ENCODE measurements at regions not wholly inside any gene's neighbourhood (a gene's known extent, or its start where the extent isn't known, plus 50 kb on each side); places are given as distances from the start of the nearest gene placed in this dataset.

DNA sequence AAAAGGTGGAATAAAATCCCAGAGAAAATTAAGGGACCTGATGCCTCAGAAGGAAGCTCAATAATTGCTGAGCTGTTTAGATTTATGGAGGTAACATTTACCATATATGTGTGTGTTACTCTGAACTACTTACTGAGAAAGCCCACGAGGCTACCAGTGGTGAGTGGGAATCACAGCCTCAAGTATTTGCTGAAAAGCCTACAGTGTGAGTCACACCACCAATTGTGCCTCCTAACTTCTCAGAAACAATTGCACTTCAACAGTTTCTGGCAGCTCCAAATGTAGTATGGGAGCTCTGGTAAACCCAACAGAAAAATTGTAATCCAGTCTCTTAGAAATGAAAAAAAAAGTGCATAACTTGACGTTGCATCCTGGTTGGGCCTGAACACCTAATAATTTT, 551.6 kb downstream of the PRDM9 start:
- 0% methylated on average over 2 of the region's 2 CpGs for WGBS (ENCODE audit: insufficient coverage, low coverage, missing lambda C conversion rate)
- Histone ChIP-seq H3K27me3 (ENCODE audit: control insufficient read depth in 2 of 2, insufficient read depth in 2 of 2, low read length in 2 of 2) (no peaks in the 10 kb centered on the region), H3K36me3 (ENCODE audit: control insufficient read depth, insufficient read depth, low read length) (no peaks in the 10 kb centered on the region), H3K79me2 (ENCODE audit: control insufficient read depth, insufficient read depth, low read length) (no peaks in the 10 kb centered on the region), H3K9ac (ENCODE audit: insufficient read depth in 1 of 2, low read depth in 2 of 2, low read length in 2 of 2) (no peak overlapping the region), H3K4me2 (ENCODE audit: insufficient read depth, low read length) (no peak overlapping the region), H2AFZ (ENCODE audit: low read depth, low read length) (no peak overlapping the region), H3K27ac (ENCODE audit: extremely low read depth, low read depth, low read length) (no peak overlapping the region), H3K9me3 (replicated peaks; ENCODE audit: control insufficient read depth, insufficient read depth, low read depth, low read length) (no peaks in the 10 kb centered on the region), H3K4me3 (no peak overlapping the region), H4K20me1 (replicated peaks; ENCODE audit: control insufficient read depth, insufficient read depth, low read length) (no peaks in the 10 kb centered on the region), H3K4me1 (replicated peaks in 1 of 2; ENCODE audit: control insufficient read depth in 2 of 2, insufficient read depth in 2 of 2, low read length in 2 of 2) (no peaks in the 10 kb centered on the region), H3K9me1 (ENCODE audit: control insufficient read depth, insufficient read depth, low read length) (no peaks in the 10 kb centered on the region)
- CTCF ChIA-PET (ENCODE audit: low intra/inter-chr PET ratio), result no interaction called here
- ATAC-seq (no peak), DNase-seq (ENCODE audit: extremely low read depth in 1 of 4, low spot score in 3 of 4) (no peak), FAIRE-seq (no peak)
- intact Hi-C loops (cut with micrococcal nuclease), result no loop called here
- no peak for TF ChIP-seq YY1 (IDR thresholded peaks at IDR 0.05; ENCODE audit: borderline replicate concordance in 1 of 3, control insufficient read depth in 1 of 3, extremely low read depth in 1 of 3, insufficient read depth in 3 of 3, insufficient read length in 1 of 3, insufficient replicate concordance in 2 of 3, low read depth in 1 of 3, low read length in 2 of 3)
- TF ChIP-seq KAT8 (IDR thresholded peaks at IDR 0.05; ENCODE audit: low read depth), result no peak
- TF ChIP-seq, protein P1, sequence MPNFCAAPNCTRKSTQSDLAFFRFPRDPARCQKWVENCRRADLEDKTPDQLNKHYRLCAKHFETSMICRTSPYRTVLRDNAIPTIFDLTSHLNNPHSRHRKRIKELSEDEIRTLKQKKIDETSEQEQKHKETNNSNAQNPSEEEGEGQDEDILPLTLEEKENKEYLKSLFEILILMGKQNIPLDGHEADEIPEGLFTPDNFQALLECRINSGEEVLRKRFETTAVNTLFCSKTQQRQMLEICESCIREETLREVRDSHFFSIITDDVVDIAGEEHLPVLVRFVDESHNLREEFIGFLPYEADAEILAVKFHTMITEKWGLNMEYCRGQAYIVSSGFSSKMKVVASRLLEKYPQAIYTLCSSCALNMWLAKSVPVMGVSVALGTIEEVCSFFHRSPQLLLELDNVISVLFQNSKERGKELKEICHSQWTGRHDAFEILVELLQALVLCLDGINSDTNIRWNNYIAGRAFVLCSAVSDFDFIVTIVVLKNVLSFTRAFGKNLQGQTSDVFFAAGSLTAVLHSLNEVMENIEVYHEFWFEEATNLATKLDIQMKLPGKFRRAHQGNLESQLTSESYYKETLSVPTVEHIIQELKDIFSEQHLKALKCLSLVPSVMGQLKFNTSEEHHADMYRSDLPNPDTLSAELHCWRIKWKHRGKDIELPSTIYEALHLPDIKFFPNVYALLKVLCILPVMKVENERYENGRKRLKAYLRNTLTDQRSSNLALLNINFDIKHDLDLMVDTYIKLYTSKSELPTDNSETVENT (CRISPR knock-in tag; IDR thresholded peaks at IDR 0.05), result no peak
- no peak for TF ChIP-seq POLR2A (conservative IDR thresholded peaks at IDR 0.05)
- TF ChIP-seq, protein P2, sequence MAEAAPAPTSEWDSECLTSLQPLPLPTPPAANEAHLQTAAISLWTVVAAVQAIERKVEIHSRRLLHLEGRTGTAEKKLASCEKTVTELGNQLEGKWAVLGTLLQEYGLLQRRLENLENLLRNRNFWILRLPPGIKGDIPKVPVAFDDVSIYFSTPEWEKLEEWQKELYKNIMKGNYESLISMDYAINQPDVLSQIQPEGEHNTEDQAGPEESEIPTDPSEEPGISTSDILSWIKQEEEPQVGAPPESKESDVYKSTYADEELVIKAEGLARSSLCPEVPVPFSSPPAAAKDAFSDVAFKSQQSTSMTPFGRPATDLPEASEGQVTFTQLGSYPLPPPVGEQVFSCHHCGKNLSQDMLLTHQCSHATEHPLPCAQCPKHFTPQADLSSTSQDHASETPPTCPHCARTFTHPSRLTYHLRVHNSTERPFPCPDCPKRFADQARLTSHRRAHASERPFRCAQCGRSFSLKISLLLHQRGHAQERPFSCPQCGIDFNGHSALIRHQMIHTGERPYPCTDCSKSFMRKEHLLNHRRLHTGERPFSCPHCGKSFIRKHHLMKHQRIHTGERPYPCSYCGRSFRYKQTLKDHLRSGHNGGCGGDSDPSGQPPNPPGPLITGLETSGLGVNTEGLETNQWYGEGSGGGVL (CRISPR knock-in tag; IDR thresholded peaks at IDR 0.05), result no peak
- TF ChIP-seq, protein P3, sequence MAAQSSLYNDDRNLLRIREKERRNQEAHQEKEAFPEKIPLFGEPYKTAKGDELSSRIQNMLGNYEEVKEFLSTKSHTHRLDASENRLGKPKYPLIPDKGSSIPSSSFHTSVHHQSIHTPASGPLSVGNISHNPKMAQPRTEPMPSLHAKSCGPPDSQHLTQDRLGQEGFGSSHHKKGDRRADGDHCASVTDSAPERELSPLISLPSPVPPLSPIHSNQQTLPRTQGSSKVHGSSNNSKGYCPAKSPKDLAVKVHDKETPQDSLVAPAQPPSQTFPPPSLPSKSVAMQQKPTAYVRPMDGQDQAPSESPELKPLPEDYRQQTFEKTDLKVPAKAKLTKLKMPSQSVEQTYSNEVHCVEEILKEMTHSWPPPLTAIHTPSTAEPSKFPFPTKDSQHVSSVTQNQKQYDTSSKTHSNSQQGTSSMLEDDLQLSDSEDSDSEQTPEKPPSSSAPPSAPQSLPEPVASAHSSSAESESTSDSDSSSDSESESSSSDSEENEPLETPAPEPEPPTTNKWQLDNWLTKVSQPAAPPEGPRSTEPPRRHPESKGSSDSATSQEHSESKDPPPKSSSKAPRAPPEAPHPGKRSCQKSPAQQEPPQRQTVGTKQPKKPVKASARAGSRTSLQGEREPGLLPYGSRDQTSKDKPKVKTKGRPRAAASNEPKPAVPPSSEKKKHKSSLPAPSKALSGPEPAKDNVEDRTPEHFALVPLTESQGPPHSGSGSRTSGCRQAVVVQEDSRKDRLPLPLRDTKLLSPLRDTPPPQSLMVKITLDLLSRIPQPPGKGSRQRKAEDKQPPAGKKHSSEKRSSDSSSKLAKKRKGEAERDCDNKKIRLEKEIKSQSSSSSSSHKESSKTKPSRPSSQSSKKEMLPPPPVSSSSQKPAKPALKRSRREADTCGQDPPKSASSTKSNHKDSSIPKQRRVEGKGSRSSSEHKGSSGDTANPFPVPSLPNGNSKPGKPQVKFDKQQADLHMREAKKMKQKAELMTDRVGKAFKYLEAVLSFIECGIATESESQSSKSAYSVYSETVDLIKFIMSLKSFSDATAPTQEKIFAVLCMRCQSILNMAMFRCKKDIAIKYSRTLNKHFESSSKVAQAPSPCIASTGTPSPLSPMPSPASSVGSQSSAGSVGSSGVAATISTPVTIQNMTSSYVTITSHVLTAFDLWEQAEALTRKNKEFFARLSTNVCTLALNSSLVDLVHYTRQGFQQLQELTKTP (IDR thresholded peaks at IDR 0.05; ENCODE audit: low read depth in 1 of 2, partially characterized antibody in 2 of 2), result no peak
- POLR2A ChIA-PET, result no interaction called here
- BruUV-seq (replicated peaks), result no TSS peak
- in situ Hi-C loops (cut with MboI), result no loop called here
